Ishikawa (cell line): ENCODE measurements at regions not wholly inside any gene's neighbourhood (a gene's known extent, or its start where the extent isn't known, plus 50 kb on each side); places are given as distances from the start of the nearest gene placed in this dataset.

Source experiments
- CEBPB ChIP-seq: IDR thresholded peaks from 2 replicates; pipeline ENCODE4 v1.6.1; 2012
- CREB1 ChIP-seq: IDR thresholded peaks from 2 replicates; pipeline ENCODE4 v1.6.1; 2012; ENCODE audit warnings: low read depth
- EGR1 ChIP-seq: IDR thresholded peaks from 2 replicates; pipeline ENCODE4 v1.6.1; 2012
- EP300 ChIP-seq: IDR thresholded peaks from 2 replicates; pipeline ENCODE4 v1.6.1; 2012; ENCODE audit warnings: borderline replicate concordance
- FOXM1 ChIP-seq: IDR thresholded peaks from 2 replicates; pipeline ENCODE4 v1.6.1; 2012; ENCODE audit warnings: low read depth, borderline replicate concordance
- MAX ChIP-seq: IDR thresholded peaks from 2 replicates; pipeline ENCODE4 v1.6.1; 2012
- NFIC ChIP-seq: IDR thresholded peaks from 2 replicates; pipeline ENCODE4 v1.6.1; 2012
- RAD21 ChIP-seq: IDR thresholded peaks from 2 replicates; pipeline ENCODE4 v1.6.1; 2012; ENCODE audit warnings: low read depth
- REST ChIP-seq: IDR thresholded peaks from 2 replicates; pipeline ENCODE4 v1.6.1; 2012; ENCODE audit warnings: low read depth, mild to moderate bottlenecking
- TAF1 ChIP-seq: IDR thresholded peaks from 2 replicates; pipeline ENCODE4 v1.6.1; 2012; ENCODE audit warnings: low read depth, mild to moderate bottlenecking
- TCF12 ChIP-seq: IDR thresholded peaks from 2 replicates; pipeline ENCODE4 v1.6.1; 2012; ENCODE audit warnings: low read depth
- TEAD4 ChIP-seq: IDR thresholded peaks from 2 replicates; pipeline ENCODE4 v1.6.1; 2012
- USF1 ChIP-seq: IDR thresholded peaks from 2 replicates; pipeline ENCODE4 v1.6.1; 2012
- YY1 ChIP-seq: IDR thresholded peaks from 2 replicates; pipeline ENCODE4 v1.6.1; 2012; ENCODE audit warnings: low read depth
- ZBTB7A ChIP-seq: IDR thresholded peaks from 2 replicates; pipeline ENCODE4 v1.6.1; 2012; ENCODE audit warnings: low read depth

GRCh38 chr11:37727371-37727770 lies 1129.3 kb upstream of the RAG2 start:
- TF ChIP-seq TAF1 (no peak), FOXM1 (no peak), EP300 (no peak), CEBPB (no peak), USF1 (no peak), TEAD4 (no peak), RAD21 (no peak), CREB1 (no peak), YY1 (no peak), ZBTB7A (no peak), NFIC (no peak)

- TF ChIP-seq MAX = no peak
- TF ChIP-seq CREB1 = no peak
- no peak for TF ChIP-seq EP300
- no peak for TF ChIP-seq TCF12
- no peak for TF ChIP-seq USF1
- TF ChIP-seq YY1 = no peak
- TF ChIP-seq REST = no peak
- no peak for TF ChIP-seq EGR1
- TF ChIP-seq TEAD4 = no peak
- TF ChIP-seq CEBPB = no peak
- no peak for TF ChIP-seq ZBTB7A
- TF ChIP-seq RAD21 = no peak
- no peak for TF ChIP-seq TAF1
- TF ChIP-seq FOXM1 = no peak
- TF ChIP-seq NFIC = no peak
Observed at GRCh38 chr11:37724315-37724714, 1126.3 kb upstream of the RAG2 start.

- no peak for TF ChIP-seq ZBTB7A
- TF ChIP-seq MAX = no peak
- no peak for TF ChIP-seq EGR1
- TF ChIP-seq FOXM1 = no peak
- TF ChIP-seq CREB1 = no peak
- no peak for TF ChIP-seq USF1
- TF ChIP-seq TEAD4 = no peak
- TF ChIP-seq RAD21 = no peak
- no peak for TF ChIP-seq YY1
- no peak for TF ChIP-seq TCF12
- no peak for TF ChIP-seq REST
Observed at GRCh38 chr11:37721485-37721884, 1123.4 kb upstream of the RAG2 start.

- TF ChIP-seq REST (no peak), CREB1 (no peak), TEAD4 (no peak), YY1 (no peak)
Observed at GRCh38 chr11:37718431-37718999, 1120.5 kb upstream of the RAG2 start.

- peak; percentile 24; the same call in 1 of the 2 replicates for TF ChIP-seq RAD21
- no peak for TF ChIP-seq CEBPB
Observed at GRCh38 chr11:37712251-37712650, 1114.2 kb upstream of the RAG2 start.

GRCh38 chr11:37710031-37710430 lies 1112.0 kb upstream of the RAG2 start:
- no peak for TF ChIP-seq TCF12
- no peak for TF ChIP-seq USF1
- no peak for TF ChIP-seq MAX
- TF ChIP-seq ZBTB7A = no peak
- TF ChIP-seq YY1 = no peak
- TF ChIP-seq FOXM1 = no peak
- TF ChIP-seq REST = no peak
- no peak for TF ChIP-seq EP300
- TF ChIP-seq TEAD4 = no peak
- no peak for TF ChIP-seq RAD21
- TF ChIP-seq NFIC = no peak
